SK-N-SH treated with all-trans-retinoic acid at 6 μM for 48 hours (cell line): ENCODE measurements at regions not wholly inside any gene's neighbourhood (a gene's known extent, or its start where the extent isn't known, plus 50 kb on each side); places are given as distances from the start of the nearest gene placed in this dataset.

Source experiments
- CREB5 ChIP-seq: fragments of 250-450 bp; sonication (Bioruptor Pico); IDR thresholded peaks from 2 replicates; pipeline ENCODE4 v1.5.1; 2020; ENCODE audit warnings: low read depth, mild to moderate bottlenecking, moderate library complexity
- PPARA ChIP-seq: fragments of 250-450 bp; sonication (Bioruptor Pico); IDR thresholded peaks from 2 replicates; pipeline ENCODE4 v1.5.0; 2020; ENCODE audit warnings: mild to moderate bottlenecking, borderline replicate concordance
- SNAI2 ChIP-seq: fragments of 250-450 bp; sonication (Bioruptor Pico); IDR thresholded peaks from 2 replicates; pipeline ENCODE4 v1.5.0; 2020; ENCODE audit warnings: mild to moderate bottlenecking, moderate library complexity

- no peak for TF ChIP-seq PPARA (CRISPR knock-in tag)
- TF ChIP-seq CREB5 (CRISPR knock-in tag), result no peak
- no peak for TF ChIP-seq SNAI2 (CRISPR knock-in tag)
Measured at GRCh38 chr4:89397441-89397840, 89.8 kb upstream of the GPRIN3 start.
